SJSA1 (cell line): ENCODE measurements at regions not wholly inside any gene's neighbourhood (a gene's known extent, or its start where the extent isn't known, plus 50 kb on each side); places are given as distances from the start of the nearest gene placed in this dataset.
A peak's percentile ranks its signal among the peaks of the same experiment; 100 is the strongest.

ENCODE experiments used
- DNase-seq, 2 experiments: peaks; one replicate each; pipeline ENCODE4 v3.0.0-alpha.2; 2015 to 2020; ENCODE audit warnings: low spot score in 2 of 2, low read depth in 1 of 2
- H3K27ac ChIP-seq: fragments of 250-450 bp; sonication (Bioruptor Pico); 2 replicates; pipeline ENCODE4 v1.5.1; 2020; ENCODE audit warnings: mild to moderate bottlenecking, moderate library complexity
- H3K27me3 ChIP-seq: fragments of 250-450 bp; sonication (Bioruptor Pico); replicated peaks from 2 replicates; pipeline ENCODE4 v1.5.1; 2020; ENCODE audit warnings: mild to moderate bottlenecking, moderate library complexity
- H3K36me3 ChIP-seq: fragments of 250-450 bp; sonication (Bioruptor Pico); 2 replicates; pipeline ENCODE4 v1.5.1; 2020; ENCODE audit warnings: mild to moderate bottlenecking
- H3K4me1 ChIP-seq: fragments of 250-450 bp; sonication (Bioruptor Pico); replicated peaks from 2 replicates; pipeline ENCODE4 v1.6.1; 2021; ENCODE audit warnings: mild to moderate bottlenecking
- H3K4me3 ChIP-seq: fragments of 250-450 bp; sonication (Bioruptor Pico); 2 replicates; pipeline ENCODE4 v1.5.1; 2020; ENCODE audit warnings: mild to moderate bottlenecking
- H3K9me3 ChIP-seq: fragments of 250-450 bp; sonication (Bioruptor Pico); replicated peaks from 2 replicates; pipeline ENCODE4 v1.5.1; 2020; ENCODE audit warnings: mild to moderate bottlenecking

- peaks cover 5% of the 10 kb centered on the region for H3K4me1 ChIP-seq
- H3K9me3 ChIP-seq, result no peaks in the 10 kb centered on the region
- no peak overlapping the region for H3K27ac ChIP-seq
- no peak for DNase-seq
- H3K4me3 ChIP-seq, result no peak overlapping the region
- H3K27me3 ChIP-seq, result 0 out of 2 replicates have a peak, but pooled peaks cover 7% of the 10 kb centered on the region
- no peaks in the 10 kb centered on the region for H3K36me3 ChIP-seq
Measured at GRCh38 chr15:89395031-89395430, 60.4 kb upstream of the POLG start.

- H3K27ac ChIP-seq, result no peak overlapping the region
- H3K36me3 ChIP-seq, result no peaks in the 10 kb centered on the region
- DNase-seq, result no peak
- H3K4me1 ChIP-seq, result no peaks in the 10 kb centered on the region
- no peaks in the 10 kb centered on the region for H3K9me3 ChIP-seq
- no peak overlapping the region for H3K4me3 ChIP-seq
- H3K27me3 ChIP-seq, result 0 out of 2 replicates have a peak, but pooled peaks cover 8% of the 10 kb centered on the region
Measured at GRCh38 chr15:89393056-89393455, 58.4 kb upstream of the POLG start.

GRCh38 chr15:89391685-89392257, 57.1 kb upstream of the POLG start:
- Histone ChIP-seq H3K4me1 (no peaks in the 10 kb centered on the region), H3K9me3 (no peaks in the 10 kb centered on the region), H3K4me3 (no peak overlapping the region), H3K27me3 (0 out of 2 replicates have a peak, but pooled peaks cover 8% of the 10 kb centered on the region), H3K27ac (no peak overlapping the region), H3K36me3 (no peaks in the 10 kb centered on the region)
- DNase-seq, result no peak

GRCh38 chr15:89389841-89390603, 55.4 kb upstream of the POLG start:
- H3K27me3 ChIP-seq, result peaks cover 10% of the 10 kb centered on the region; the same call in 1 of the 2 replicates
- H3K4me3 ChIP-seq, result no peak overlapping the region
- H3K4me1 ChIP-seq, result peaks cover 4% of the 10 kb centered on the region; the same call in 1 of the 2 replicates
- no peak overlapping the region for H3K27ac ChIP-seq
- DNase-seq, result no peak
- H3K36me3 ChIP-seq, result no peaks in the 10 kb centered on the region
- no peaks in the 10 kb centered on the region for H3K9me3 ChIP-seq

- DNase-seq, result no peak
- no peak overlapping the region for H3K4me3 ChIP-seq
- no peak overlapping the region for H3K27ac ChIP-seq
- H3K36me3 ChIP-seq, result no peaks in the 10 kb centered on the region
- no peaks in the 10 kb centered on the region for H3K9me3 ChIP-seq
- peaks cover 27% of the 10 kb centered on the region for H3K27me3 ChIP-seq
- peaks cover 4% of the 10 kb centered on the region; the same call in 1 of the 2 replicates for H3K4me1 ChIP-seq
Measured at GRCh38 chr15:89387140-89387903, 52.7 kb upstream of the POLG start.

- Histone ChIP-seq H3K9me3 (no peaks in the 10 kb centered on the region), H3K27ac (no peak overlapping the region), H3K4me3 (no peak overlapping the region), H3K27me3 (peaks cover 37% of the 10 kb centered on the region), H3K4me1 (peaks cover 4% of the 10 kb centered on the region; the same call in 1 of the 2 replicates), H3K36me3 (no peaks in the 10 kb centered on the region)
- DNase-seq, result peak; percentile 56 to 71
Measured at GRCh38 chr15:89385596-89386331, 51.1 kb upstream of the POLG start.
